ENCODE measurements at regions not wholly inside any gene's neighbourhood (a gene's known extent, or its start where the extent isn't known, plus 50 kb on each side); places are given as distances from the start of the nearest gene placed in this dataset.
"Not testable (repeated sequence)": the region's sequence is repeated elsewhere in the genome, so short reads cannot be mapped to it uniquely, and the experiment has no call there.

GRCh38 chr7:46059308-46060020 lies 138.4 kb upstream of the IGFBP3 start:
- DNase-seq (ENCODE audit: low spot score): no peak

- no peak for DNase-seq (ENCODE audit: low spot score)
Observed at GRCh38 chr7:46058086-46058823, 137.2 kb upstream of the IGFBP3 start.

GRCh38 chr7:46054915-46055314 lies 133.8 kb upstream of the IGFBP3 start:
- no peak for DNase-seq (ENCODE audit: low spot score)

GRCh38 chr7:46054272-46054671 lies 133.2 kb upstream of the IGFBP3 start:
- DNase-seq (ENCODE audit: low spot score): no peak

GRCh38 chr7:46047581-46047980 lies 126.5 kb upstream of the IGFBP3 start:
- DNase-seq (ENCODE audit: low spot score): no peak

GRCh38 chr7:46043338-46043737 lies 122.3 kb upstream of the IGFBP3 start:
- not testable (repeated sequence) for DNase-seq (ENCODE audit: low spot score)

GRCh38 chr7:46039813-46040212 lies 118.7 kb upstream of the IGFBP3 start:
- DNase-seq (ENCODE audit: low spot score): not testable (repeated sequence)

GRCh38 chr7:46035166-46035565 lies 114.1 kb upstream of the IGFBP3 start:
- DNase-seq (ENCODE audit: low spot score): no peak

- no peak for DNase-seq (ENCODE audit: low spot score)
Observed at GRCh38 chr7:46034056-46034768, 113.1 kb upstream of the IGFBP3 start.

GRCh38 chr7:46033592-46033991 lies 112.5 kb upstream of the IGFBP3 start:
- DNase-seq (ENCODE audit: low spot score): no peak

- DNase-seq (ENCODE audit: low spot score): peak; percentile 16
Observed at GRCh38 chr7:46032942-46033341, 111.9 kb upstream of the IGFBP3 start.

- no peak for DNase-seq (ENCODE audit: low spot score)
Observed at GRCh38 chr7:46032353-46032752, 111.3 kb upstream of the IGFBP3 start.

GRCh38 chr7:46029111-46029704 lies 108.1 kb upstream of the IGFBP3 start:
- no peak for DNase-seq (ENCODE audit: low spot score)

- no peak for DNase-seq (ENCODE audit: low spot score)
Observed at GRCh38 chr7:46028246-46028645, 107.2 kb upstream of the IGFBP3 start.

GRCh38 chr7:46026741-46027140 lies 105.7 kb upstream of the IGFBP3 start:
- DNase-seq (ENCODE audit: low spot score): no peak

- DNase-seq (ENCODE audit: low spot score): no peak
Observed at GRCh38 chr7:46024263-46024916, 103.3 kb upstream of the IGFBP3 start.

GRCh38 chr7:46022397-46022796 lies 101.3 kb upstream of the IGFBP3 start:
- DNase-seq (ENCODE audit: low spot score): no peak

- no peak for DNase-seq (ENCODE audit: low spot score)
Observed at GRCh38 chr7:46015107-46015868, 94.2 kb upstream of the IGFBP3 start.

GRCh38 chr7:46011501-46011900 lies 90.4 kb upstream of the IGFBP3 start:
- no peak for DNase-seq (ENCODE audit: low spot score)

- no peak for DNase-seq (ENCODE audit: low spot score)
Observed at GRCh38 chr7:46011059-46011458, 90.0 kb upstream of the IGFBP3 start.

GRCh38 chr7:46009211-46009610 lies 88.1 kb upstream of the IGFBP3 start:
- DNase-seq (ENCODE audit: low spot score): no peak
